K562 (cell line): ENCODE measurements at regions not wholly inside any gene's neighbourhood (a gene's known extent, or its start where the extent isn't known, plus 50 kb on each side); places are given as distances from the start of the nearest gene placed in this dataset.

Experiments used
- ATAC-seq: fragments of 200-7000 bp; cut with Tn5 transposase; 3 replicates; pipeline ENCODE4 v1.9.1; 2020; ENCODE audit warnings: moderate library complexity
- BruUV-seq: library from RNA; stranded (reverse); fragments of 400-500 nt; replicated peaks from 2 replicates; lab custom pipeline; 2021; lab: Mats Ljungman, UMichigan
- CTCF ChIA-PET: fragments of 300-600 bp; formaldehyde crosslinking; extraction: SDS; loops from one replicate; lab custom pipeline; 2021; ENCODE audit warnings: low intra/inter-chr PET ratio; lab: Yijun Ruan, JAX
- POLR2A ChIA-PET: fragments of 300-600, 350-650 bp; sonication (Branson Sonifier 250); formaldehyde crosslinking; extraction: SDS; loops from one replicate; lab custom pipeline; 2021; ENCODE audit warnings: antibody characterized with exemption, inconsistent platforms; lab: Yijun Ruan, JAX
- DNase-seq, 4 experiments: peaks; one replicate each; pipeline versions ENCODE4 v3.0.0 to v3.0.0-alpha.2; 2011 to 2018; ENCODE audit warnings: low spot score in 3 of 4, mixed read lengths in 3 of 4; ENCODE audit errors: extremely low read depth in 1 of 4
- FAIRE-seq: peaks from 2 replicates; lab custom pipeline; 2011; peaks lifted over from hg19 to GRCh38; lab: Jason Lieb, UNC
- H2AFZ ChIP-seq: 2 replicates; pipeline ENCODE4 v1.6.0; 2011; ENCODE audit warnings: low read depth, low read length, control low read depth, inconsistent platforms
- H3K27ac ChIP-seq: fragments of 200-600 bp; 3 replicates; pipeline ENCODE4 v1.8.0; 2011; ENCODE audit warnings: low read depth, mild to moderate bottlenecking, control low read depth, inconsistent platforms, low read length, moderate library complexity, mixed read lengths; ENCODE audit errors: extremely low read depth
- H3K27me3 ChIP-seq, 2 experiments: fragments of 300-600 bp in 1 of 2; 2 replicates in 1 of 2; 3 replicates in 1 of 2; pipeline versions ENCODE4 v1.6.0 to v1.8.0; 2011; ENCODE audit warnings: inconsistent platforms in 2 of 2, low read length in 2 of 2, mild to moderate bottlenecking in 1 of 2, mixed read lengths in 1 of 2, moderate library complexity in 1 of 2; ENCODE audit not compliant: control insufficient read depth in 2 of 2, insufficient read depth in 2 of 2
- H3K36me3 ChIP-seq: fragments of 300-600 bp; 3 replicates; pipeline ENCODE4 v1.8.0; 2011; ENCODE audit warnings: mild to moderate bottlenecking, low read length, inconsistent platforms; ENCODE audit not compliant: control insufficient read depth, insufficient read depth
- H3K4me1 ChIP-seq, 2 experiments: fragments of 200-600 bp in 1 of 2; replicated peaks in 1 of 2; 2 replicates in 1 of 2; 3 replicates in 1 of 2; pipeline versions ENCODE4 v1.5.1 to v1.8.0; 2011; ENCODE audit warnings: inconsistent platforms in 2 of 2, low read length in 2 of 2, mild to moderate bottlenecking in 1 of 2, mixed read lengths in 1 of 2, moderate library complexity in 1 of 2; ENCODE audit not compliant: control insufficient read depth in 2 of 2, insufficient read depth in 2 of 2
- H3K4me2 ChIP-seq: 2 replicates; pipeline ENCODE4 v1.6.1; 2011; ENCODE audit warnings: low read length, control low read depth, inconsistent platforms, mixed read lengths; ENCODE audit not compliant: insufficient read depth
- H3K4me3 ChIP-seq: fragments of 200-600 bp; sonication (generic), shearing (Covaris generic); 2 replicates; pipeline ENCODE4 v1.5.1; 2016; ENCODE audit warnings: control low read depth, inconsistent platforms
- H3K79me2 ChIP-seq: fragments of 200-600 bp; 3 replicates; pipeline ENCODE4 v1.8.0; 2011; ENCODE audit warnings: low read length, inconsistent platforms; ENCODE audit not compliant: control insufficient read depth, insufficient read depth
- H3K9ac ChIP-seq, 2 experiments: 2 replicates each; pipeline versions ENCODE4 v1.6.0 to v1.6.1; 2011; ENCODE audit warnings: low read depth in 2 of 2, low read length in 2 of 2, control low read depth in 1 of 2, inconsistent platforms in 1 of 2, mild to moderate bottlenecking in 1 of 2, mixed read lengths in 1 of 2; ENCODE audit not compliant: insufficient read depth in 1 of 2
- H3K9me1 ChIP-seq: one replicate; pipeline ENCODE4 v1.6.0; 2011; ENCODE audit warnings: inconsistent platforms, mild to moderate bottlenecking, low read length, moderate library complexity; ENCODE audit not compliant: control insufficient read depth, insufficient read depth
- H3K9me3 ChIP-seq: replicated peaks from 2 replicates; pipeline ENCODE4 v1.5.1; 2011; ENCODE audit warnings: low read depth, low read length, inconsistent platforms; ENCODE audit not compliant: control insufficient read depth, insufficient read depth
- H4K20me1 ChIP-seq: replicated peaks from 2 replicates; pipeline ENCODE4 v1.6.1; 2011; ENCODE audit warnings: low read length, inconsistent platforms, mixed read lengths; ENCODE audit not compliant: control insufficient read depth, insufficient read depth
- C11orf30 ChIP-seq: fragments of 450-650 bp; IDR thresholded peaks from 2 replicates; pipeline ENCODE4 v1.6.1; 2016; ENCODE audit warnings: low read depth, mild to moderate bottlenecking
- CCNT2 ChIP-seq: IDR thresholded peaks from 2 replicates; pipeline ENCODE4 v1.6.1; 2011; ENCODE audit warnings: borderline replicate concordance, low read depth, mild to moderate bottlenecking, moderate library complexity, mixed read lengths, low read length; ENCODE audit not compliant: insufficient read length; ENCODE audit errors: extremely low read depth
- GABPA ChIP-seq: fragments of 200-800 bp; sonication (Bioruptor generic); conservative IDR thresholded peaks from 2 replicates; pipeline ENCODE4 v1.6.1; 2016; ENCODE audit warnings: low read depth, missing genetic modification characterization, missing compliant biosample characterization
- GATAD2A ChIP-seq: fragments of 450-650 bp; IDR thresholded peaks from 2 replicates; pipeline ENCODE4 v1.6.1; 2017
- HCFC1 ChIP-seq: IDR thresholded peaks from 2 replicates; pipeline ENCODE4 v1.6.1; 2012; ENCODE audit warnings: low read depth, low read length, improper control_type of control experiment
- MAFG ChIP-seq: fragments of 450-650 bp; conservative IDR thresholded peaks from 2 replicates; pipeline ENCODE4 v1.6.1; 2016; ENCODE audit warnings: missing genetic modification characterization, missing compliant biosample characterization
- MCM3 ChIP-seq: fragments of 450-650 bp; IDR thresholded peaks from 2 replicates; pipeline ENCODE4 v1.6.1; 2016
- MEF2D ChIP-seq: conservative IDR thresholded peaks from 2 replicates; pipeline ENCODE4 v1.6.1; 2016; ENCODE audit warnings: low read depth, missing genetic modification characterization, missing compliant biosample characterization
- NFXL1 ChIP-seq: fragments of 450-650 bp; formaldehyde crosslinking; IDR thresholded peaks from 2 replicates; pipeline ENCODE4 v1.4.0; 2021; ENCODE audit warnings: mild to moderate bottlenecking
- SRSF1 ChIP-seq: fragments of 200-400 bp; formaldehyde crosslinking; IDR thresholded peaks from 2 replicates; pipeline ENCODE4 v1.6.1; 2017; ENCODE audit warnings: mild to moderate bottlenecking, low read depth, low read length, moderate library complexity
- SRSF7 ChIP-seq: fragments of 200-400 bp; formaldehyde crosslinking; optimal IDR thresholded peaks from 2 replicates; pipeline ENCODE3; 2017; ENCODE audit warnings: mild to moderate bottlenecking, low read depth, low read length
- WHSC1 ChIP-seq: IDR thresholded peaks from one replicate; pipeline ENCODE4 v1.6.1; 2012; ENCODE audit warnings: low read length, control low read depth, inconsistent platforms
- ZFP36 ChIP-seq: fragments of 150-350 bp; IDR thresholded peaks from 2 replicates; pipeline ENCODE4 v1.6.1; 2018; ENCODE audit warnings: low read length, low read depth; ENCODE audit not compliant: partially characterized antibody
- ZKSCAN8 ChIP-seq: fragments of 200-800 bp; sonication (Bioruptor generic); IDR thresholded peaks from 2 replicates; pipeline ENCODE4 v1.6.1; 2016; ENCODE audit warnings: missing genetic modification characterization, missing compliant biosample characterization
- ZNF316 ChIP-seq: fragments of 450-650 bp; IDR thresholded peaks from 2 replicates; pipeline ENCODE4 v1.6.1; 2016
- WGBS: fragments of 100-300 bp; shearing (Covaris generic); methylation state at CpG from one replicate; pipeline ENCODE4 v1.1.6; 2016; ENCODE audit warnings: low coverage, mixed read lengths; ENCODE audit not compliant: insufficient coverage; ENCODE audit errors: missing lambda C conversion rate; 5-methylcytosine and 5-hydroxymethylcytosine counted together
- in situ Hi-C: fragments of 300-500 bp; cut with MboI; formaldehyde crosslinking; loops from 4 replicates; pipeline ENCODE4 v1.15.0; 2018; ENCODE audit warnings: inconsistent platforms, mixed read lengths
- intact Hi-C: fragments of 100-400 bp; cut with micrococcal nuclease; formaldehyde crosslinking; loops from 2 replicates; pipeline ENCODE4 v1.14.2; 2022
- TF ChIP-seq, protein P1 (sequence below): fragments of 250-450 bp; sonication (Bioruptor Pico); IDR thresholded peaks from 2 replicates; pipeline ENCODE4 v1.8.0; 2021; ENCODE audit warnings: mild to moderate bottlenecking, moderate library complexity
- TF ChIP-seq, protein P2 (sequence below): fragments of 250-450 bp; sonication (Bioruptor Pico); IDR thresholded peaks from 2 replicates; pipeline ENCODE4 v1.5.0; 2021; ENCODE audit warnings: mild to moderate bottlenecking, borderline replicate concordance
- TF ChIP-seq, protein P3 (sequence below): fragments of 450-650 bp; IDR thresholded peaks from 2 replicates; pipeline ENCODE4 v1.6.1; 2018; ENCODE audit warnings: mild to moderate bottlenecking, low read depth; ENCODE audit not compliant: partially characterized antibody

DNA sequence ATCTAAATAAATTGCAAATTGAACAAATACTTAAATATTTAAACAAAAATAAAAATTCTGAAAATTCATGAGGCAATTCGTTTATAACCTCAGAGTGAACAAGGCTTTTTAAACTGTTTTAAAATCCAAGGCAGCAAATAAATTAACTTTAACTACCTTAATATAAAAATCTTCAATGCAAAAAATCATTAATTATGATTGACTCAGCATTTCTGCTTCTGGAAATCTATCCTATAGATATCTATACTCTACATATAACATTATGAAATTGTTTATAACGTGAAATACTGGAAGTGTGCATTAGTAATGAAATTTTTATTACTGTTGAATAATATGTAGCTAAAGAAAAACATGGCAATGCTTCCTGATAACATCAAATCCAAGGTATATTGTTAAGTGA is 92.4 kb downstream of the ADAMTS1 start:
- ChIA-PET POLR2A (no interaction called here), CTCF (no interaction called here)
- H3K27me3 ChIP-seq: no peaks in the 10 kb centered on the region
- no TSS peak for BruUV-seq
- intact Hi-C loops: no loop called here
- H3K9ac ChIP-seq: no peak overlapping the region
- no peaks in the 10 kb centered on the region for H3K9me1 ChIP-seq
- 3% methylated on average over 2 of the region's 2 CpGs for WGBS
- no peaks in the 10 kb centered on the region for H3K79me2 ChIP-seq
- in situ Hi-C loops: no loop called here
- no peak overlapping the region for H2AFZ ChIP-seq
- H3K27ac ChIP-seq: no peak overlapping the region
- DNase-seq (no peak), ATAC-seq (no peak), FAIRE-seq (no peak)
- H3K4me2 ChIP-seq: no peak overlapping the region
- H3K4me1 ChIP-seq: no peaks in the 10 kb centered on the region
- no peaks in the 10 kb centered on the region for H3K36me3 ChIP-seq
- no peak overlapping the region for H3K4me3 ChIP-seq
- no peaks in the 10 kb centered on the region; the same call in 1 of the 2 replicates for H3K9me3 ChIP-seq
- no peaks in the 10 kb centered on the region for H4K20me1 ChIP-seq
- TF ChIP-seq, protein P1, sequence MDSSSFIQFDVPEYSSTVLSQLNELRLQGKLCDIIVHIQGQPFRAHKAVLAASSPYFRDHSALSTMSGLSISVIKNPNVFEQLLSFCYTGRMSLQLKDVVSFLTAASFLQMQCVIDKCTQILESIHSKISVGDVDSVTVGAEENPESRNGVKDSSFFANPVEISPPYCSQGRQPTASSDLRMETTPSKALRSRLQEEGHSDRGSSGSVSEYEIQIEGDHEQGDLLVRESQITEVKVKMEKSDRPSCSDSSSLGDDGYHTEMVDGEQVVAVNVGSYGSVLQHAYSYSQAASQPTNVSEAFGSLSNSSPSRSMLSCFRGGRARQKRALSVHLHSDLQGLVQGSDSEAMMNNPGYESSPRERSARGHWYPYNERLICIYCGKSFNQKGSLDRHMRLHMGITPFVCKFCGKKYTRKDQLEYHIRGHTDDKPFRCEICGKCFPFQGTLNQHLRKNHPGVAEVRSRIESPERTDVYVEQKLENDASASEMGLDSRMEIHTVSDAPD (CRISPR knock-in tag): no peak
- TF ChIP-seq C11orf30 (peak; percentile 35; the same call in 1 of the 2 replicates), GABPA (tag) (no peak), WHSC1 (no peak), CCNT2 (no peak), ZFP36 (no peak), MAFG (peak; percentile 35; the same call in 1 of the 2 replicates), NFXL1 (CRISPR knock-in tag) (no peak), ZNF316 (peak; percentile 50), GATAD2A (no peak), HCFC1 (no peak), ZKSCAN8 (CRISPR knock-in tag) (no peak), MCM3 (no peak), MEF2D (no peak), SRSF7 (no peak), SRSF1 (no peak)
- TF ChIP-seq, protein P2, sequence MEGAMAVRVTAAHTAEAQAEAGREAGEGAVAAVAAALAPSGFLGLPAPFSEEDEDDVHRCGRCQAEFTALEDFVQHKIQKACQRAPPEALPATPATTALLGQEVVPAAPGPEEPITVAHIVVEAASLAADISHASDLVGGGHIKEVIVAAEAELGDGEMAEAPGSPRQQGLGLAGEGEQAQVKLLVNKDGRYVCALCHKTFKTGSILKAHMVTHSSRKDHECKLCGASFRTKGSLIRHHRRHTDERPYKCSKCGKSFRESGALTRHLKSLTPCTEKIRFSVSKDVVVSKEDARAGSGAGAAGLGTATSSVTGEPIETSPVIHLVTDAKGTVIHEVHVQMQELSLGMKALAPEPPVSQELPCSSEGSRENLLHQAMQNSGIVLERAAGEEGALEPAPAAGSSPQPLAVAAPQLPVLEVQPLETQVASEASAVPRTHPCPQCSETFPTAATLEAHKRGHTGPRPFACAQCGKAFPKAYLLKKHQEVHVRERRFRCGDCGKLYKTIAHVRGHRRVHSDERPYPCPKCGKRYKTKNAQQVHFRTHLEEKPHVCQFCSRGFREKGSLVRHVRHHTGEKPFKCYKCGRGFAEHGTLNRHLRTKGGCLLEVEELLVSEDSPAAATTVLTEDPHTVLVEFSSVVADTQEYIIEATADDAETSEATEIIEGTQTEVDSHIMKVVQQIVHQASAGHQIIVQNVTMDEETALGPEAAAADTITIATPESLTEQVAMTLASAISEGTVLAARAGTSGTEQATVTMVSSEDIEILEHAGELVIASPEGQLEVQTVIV: no peak
- TF ChIP-seq, protein P3, sequence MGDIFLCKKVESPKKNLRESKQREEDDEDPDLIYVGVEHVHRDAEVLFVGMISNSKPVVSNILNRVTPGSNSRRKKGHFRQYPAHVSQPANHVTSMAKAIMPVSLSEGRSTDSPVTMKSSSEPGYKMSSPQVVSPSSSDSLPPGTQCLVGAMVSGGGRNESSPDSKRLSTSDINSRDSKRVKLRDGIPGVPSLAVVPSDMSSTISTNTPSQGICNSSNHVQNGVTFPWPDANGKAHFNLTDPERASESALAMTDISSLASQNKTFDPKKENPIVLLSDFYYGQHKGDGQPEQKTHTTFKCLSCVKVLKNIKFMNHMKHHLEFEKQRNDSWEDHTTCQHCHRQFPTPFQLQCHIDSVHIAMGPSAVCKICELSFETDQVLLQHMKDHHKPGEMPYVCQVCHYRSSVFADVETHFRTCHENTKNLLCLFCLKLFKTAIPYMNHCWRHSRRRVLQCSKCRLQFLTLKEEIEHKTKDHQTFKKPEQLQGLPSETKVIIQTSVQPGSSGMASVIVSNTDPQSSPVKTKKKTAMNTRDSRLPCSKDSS: no peak
